Mucosa of descending colon (tissue), 3 donors: ENCODE measurements at regions not wholly inside any gene's neighbourhood (a gene's known extent, or its start where the extent isn't known, plus 50 kb on each side); places are given as distances from the start of the nearest gene placed in this dataset.

Experiments used
- ATAC-seq: fragments of 200-7000 bp; cut with Tn5 transposase; one replicate; pipeline ENCODE4 v1.9.1; 2020; ENCODE audit warnings: mild to moderate bottlenecking, moderate library complexity
- DNase-seq, 3 donors: peaks; one replicate each; pipeline ENCODE4 v3.0.0-alpha.2; 2020
- H3K36me3 ChIP-seq: fragments of 200-600 bp; one replicate; pipeline ENCODE4 v1.8.0; 2021; ENCODE audit warnings: low read depth, mild to moderate bottlenecking
- H3K4me1 ChIP-seq: fragments of 200-600 bp; one replicate; pipeline ENCODE4 v1.8.0; 2021; ENCODE audit warnings: low read depth, mild to moderate bottlenecking
- H3K4me3 ChIP-seq: fragments of 200-600 bp; one replicate; pipeline ENCODE4 v1.8.0; 2021; ENCODE audit warnings: mild to moderate bottlenecking
- H3K9me3 ChIP-seq: fragments of 200-600 bp; one replicate; pipeline ENCODE4 v1.8.0; 2021; ENCODE audit warnings: mild to moderate bottlenecking
- CTCF ChIP-seq: fragments of 200-600 bp; IDR thresholded peaks from one replicate; pipeline ENCODE4 v1.8.0; 2022; ENCODE audit warnings: antibody characterized with exemption, mild to moderate bottlenecking
- intact Hi-C, 2 donors: fragments of 100-400 bp; cut with DNase I in 1 of 2; cut with micrococcal nuclease in 1 of 2; formaldehyde crosslinking; loops; one replicate each; pipeline versions ENCODE4 v1.11.0 to v1.11.1; 2022; cut with DNase I, micrococcal nuclease
- donor health status: DM: no; HTN: no; CAD: no; lungs with moderate emphysema.
- donor health status: DM: no; HTN: no; CAD: no.
- donor health status: DM: no; HTN: yes; CAD: no.

- no peak for DNase-seq
- no peak for ATAC-seq
- intact Hi-C loops = no loop called here
- H3K36me3 ChIP-seq = no peaks in the 10 kb centered on the region
- H3K4me1 ChIP-seq = no peaks in the 10 kb centered on the region
- TF ChIP-seq CTCF = no peak
- H3K9me3 ChIP-seq = no peaks in the 10 kb centered on the region
- no peak overlapping the region for H3K4me3 ChIP-seq
These were observed 311.4 kb downstream of the SHQ1 start for GRCh38 chr3:72536878-72537267.

- H3K4me3 ChIP-seq = no peak overlapping the region
- no peaks in the 10 kb centered on the region for H3K4me1 ChIP-seq
- DNase-seq (no peak), ATAC-seq (no peak)
- no peaks in the 10 kb centered on the region for H3K9me3 ChIP-seq
- H3K36me3 ChIP-seq = no peaks in the 10 kb centered on the region
- no peak for TF ChIP-seq CTCF
- intact Hi-C loops = no loop called here
These were observed 311.9 kb downstream of the SHQ1 start for GRCh38 chr3:72536206-72536877.

- no peak for TF ChIP-seq CTCF
- intact Hi-C loops = no loop called here
- DNase-seq = no peak
- Histone ChIP-seq H3K9me3 (no peaks in the 10 kb centered on the region), H3K4me1 (no peaks in the 10 kb centered on the region), H3K36me3 (no peaks in the 10 kb centered on the region), H3K4me3 (no peak overlapping the region)
- ATAC-seq = no peak
These were observed 312.5 kb downstream of the SHQ1 start for GRCh38 chr3:72535772-72536171.

- no peaks in the 10 kb centered on the region for H3K4me1 ChIP-seq
- no peak overlapping the region for H3K4me3 ChIP-seq
- no peak for TF ChIP-seq CTCF
- intact Hi-C loops = no loop called here
- H3K9me3 ChIP-seq = no peaks in the 10 kb centered on the region
- ATAC-seq (no peak), DNase-seq (no peak)
- H3K36me3 ChIP-seq = no peaks in the 10 kb centered on the region
These were observed 314.4 kb downstream of the SHQ1 start for GRCh38 chr3:72533591-72534473.

GRCh38 chr3:72530426-72530825, 317.8 kb downstream of the SHQ1 start:
- DNase-seq (no peak), ATAC-seq (no peak)
- Histone ChIP-seq H3K4me1 (no peaks in the 10 kb centered on the region), H3K9me3 (no peaks in the 10 kb centered on the region), H3K4me3 (no peak overlapping the region), H3K36me3 (no peaks in the 10 kb centered on the region)
- no peak for TF ChIP-seq CTCF
- intact Hi-C loops = no loop called here
